Kidney tubule cell (primary cell): ENCODE measurements at regions not wholly inside any gene's neighbourhood (a gene's known extent, or its start where the extent isn't known, plus 50 kb on each side); places are given as distances from the start of the nearest gene placed in this dataset.

ENCODE experiments used
- DNase-seq: peaks from one replicate; pipeline ENCODE4 v3.0.0-alpha.2; 2018; ENCODE audit warnings: low spot score

- DNase-seq, result no peak
Measured at GRCh38 chr9:118187408-118187807, 483.2 kb downstream of the TLR4 start.

- no peak for DNase-seq
Measured at GRCh38 chr9:118189615-118190014, 485.4 kb downstream of the TLR4 start.

DNA sequence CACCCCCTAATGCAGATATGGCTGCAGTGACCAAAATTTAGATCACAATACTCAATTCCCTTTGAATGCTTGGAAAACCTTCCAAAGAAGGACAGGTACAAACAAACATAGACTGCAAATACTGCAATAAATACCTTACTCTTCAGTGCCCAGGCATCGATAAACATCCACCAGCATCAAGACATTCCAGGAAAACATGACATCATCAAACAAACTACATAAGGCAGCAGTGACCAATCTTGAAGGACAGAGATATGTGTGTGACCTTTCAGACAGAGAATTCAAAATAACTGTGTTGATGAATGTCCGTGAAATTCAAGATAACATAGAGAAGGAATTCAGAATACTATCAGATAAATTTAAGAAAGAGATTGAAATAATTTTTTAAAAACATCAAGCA is 488.6 kb downstream of the TLR4 start:
- DNase-seq, result no peak

- DNase-seq, result no peak
Measured at GRCh38 chr9:118209343-118209742, 505.1 kb downstream of the TLR4 start.

DNA sequence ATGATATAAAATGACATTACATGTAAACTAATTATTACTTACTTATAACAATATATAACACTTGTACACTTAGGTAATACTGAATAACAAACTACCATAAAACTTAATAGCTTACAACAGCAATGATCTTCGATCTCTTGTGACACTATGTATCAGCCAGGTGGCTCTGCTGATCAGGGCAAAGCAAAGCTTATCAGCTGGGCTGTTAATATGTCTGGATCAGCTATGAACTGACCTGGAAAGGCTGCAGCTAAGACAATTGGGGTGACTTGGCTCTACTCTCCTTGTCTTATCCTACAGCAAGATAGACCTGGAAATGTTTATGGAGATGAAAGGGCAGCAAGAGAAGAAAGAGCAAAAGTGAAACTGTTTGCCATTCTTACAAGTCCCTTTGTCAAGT is 511.3 kb downstream of the TLR4 start:
- no peak for DNase-seq

DNA sequence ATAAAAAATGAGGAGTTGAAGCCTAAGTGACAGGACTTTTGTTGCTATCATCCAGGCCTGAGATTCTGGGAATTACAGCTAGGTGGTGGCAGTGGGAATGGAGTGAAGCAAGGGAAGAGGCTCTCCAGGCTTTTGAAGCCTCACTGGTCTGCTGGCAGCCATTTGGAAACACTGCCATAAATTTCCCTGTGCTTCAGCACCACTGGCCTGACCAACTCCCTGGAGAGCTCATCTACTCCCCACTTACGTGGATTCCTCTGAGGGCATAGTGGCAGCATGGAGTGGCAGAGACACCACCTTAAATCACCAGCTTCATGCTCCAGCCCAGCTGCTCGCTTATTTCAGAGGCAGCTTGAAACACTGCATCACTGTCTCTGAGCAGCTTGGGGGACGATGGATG is 518.2 kb downstream of the TLR4 start:
- peak; percentile 38 for DNase-seq

DNA sequence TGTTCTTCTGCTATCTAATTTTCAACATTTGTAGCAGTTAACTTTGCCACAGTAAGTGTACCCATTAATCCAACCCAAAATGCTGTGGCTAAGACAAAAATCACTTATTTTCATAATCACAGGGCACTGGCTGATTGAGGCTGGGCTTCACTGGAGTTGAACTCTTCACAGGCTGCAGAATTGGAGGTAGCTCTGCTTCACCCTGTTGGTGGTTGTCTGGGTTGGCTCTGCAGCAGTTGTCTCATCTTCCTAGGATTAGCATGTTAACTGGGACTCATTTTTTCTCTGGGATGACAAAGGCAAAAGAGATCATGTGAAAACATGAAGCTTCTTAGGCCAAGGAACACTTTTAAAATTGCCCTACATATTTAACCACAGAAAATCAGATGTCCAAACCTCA is 518.9 kb downstream of the TLR4 start:
- no peak for DNase-seq

DNA sequence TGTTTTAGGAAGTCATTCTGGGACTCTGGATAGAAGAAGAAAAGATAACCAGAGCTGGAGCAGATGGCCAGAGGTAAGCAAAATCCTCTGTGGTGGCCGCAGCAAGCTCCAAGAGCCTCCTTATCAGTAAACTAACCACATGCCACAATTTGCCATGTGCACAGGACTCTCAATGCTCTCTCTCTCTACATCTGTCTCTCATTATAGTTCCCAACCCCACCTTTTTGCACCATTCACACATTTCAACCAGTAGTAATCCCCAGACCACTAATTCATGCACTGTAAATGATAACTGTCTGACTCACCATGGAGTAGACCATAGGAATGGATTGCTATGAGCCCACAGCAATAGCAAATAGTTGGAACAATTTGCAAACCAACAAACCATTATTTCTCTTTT is 526.1 kb downstream of the TLR4 start:
- DNase-seq, result no peak

DNA sequence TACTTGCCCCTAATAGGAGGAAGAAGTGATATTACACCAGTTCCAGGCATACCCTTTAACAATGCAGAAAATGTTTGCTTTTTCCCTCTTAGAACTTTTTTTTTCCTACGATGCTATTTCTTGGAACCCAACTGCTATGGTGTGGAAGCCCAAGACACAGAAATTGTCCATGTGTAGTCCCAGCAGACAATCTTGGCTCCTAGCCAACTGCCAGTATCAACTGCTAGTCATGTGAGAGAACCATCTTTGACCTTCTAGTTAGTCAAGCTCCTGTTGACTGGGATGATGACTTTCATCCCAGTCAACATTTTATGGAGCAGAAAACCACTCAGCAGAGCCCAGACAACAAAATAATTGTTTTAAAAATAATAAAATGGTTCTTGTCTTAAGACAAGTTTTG is 532.4 kb downstream of the TLR4 start:
- DNase-seq, result no peak

DNA sequence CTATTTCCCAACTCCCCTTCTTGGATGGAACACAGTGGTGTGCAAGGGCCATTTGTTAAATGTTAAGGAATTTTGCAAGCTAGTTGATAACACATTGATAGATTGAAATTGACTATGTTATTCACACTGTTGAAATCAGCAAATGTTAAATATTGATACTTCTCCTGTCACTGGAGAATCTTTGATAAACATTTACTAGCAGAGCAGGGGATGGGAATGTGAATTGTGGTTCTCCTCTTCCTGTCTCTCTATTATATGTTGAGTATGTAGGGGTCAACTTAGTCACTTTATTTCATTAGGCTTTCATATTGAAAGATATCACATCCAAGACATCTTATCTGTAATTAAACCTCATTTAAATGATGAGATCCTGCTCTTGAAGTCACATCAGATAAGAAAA is 533.9 kb downstream of the TLR4 start:
- DNase-seq, result no peak

DNA sequence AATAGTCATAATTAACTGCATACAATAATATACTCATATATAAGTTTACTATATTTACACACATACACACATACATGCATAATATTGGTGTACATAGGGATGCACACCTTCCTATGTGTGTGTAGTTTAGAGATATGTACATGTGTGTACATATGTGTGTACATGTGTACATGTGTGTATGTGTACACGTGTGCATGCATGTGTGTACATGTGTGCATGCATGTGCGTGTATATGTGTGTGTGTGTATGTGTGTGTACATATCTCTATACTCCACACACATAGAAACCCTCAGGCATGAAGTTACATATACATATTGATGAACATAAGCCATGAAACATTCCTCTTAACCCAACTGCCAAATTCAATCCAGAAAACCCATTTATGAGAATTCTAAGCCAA is 547.8 kb downstream of the TLR4 start:
- no peak for DNase-seq

DNA sequence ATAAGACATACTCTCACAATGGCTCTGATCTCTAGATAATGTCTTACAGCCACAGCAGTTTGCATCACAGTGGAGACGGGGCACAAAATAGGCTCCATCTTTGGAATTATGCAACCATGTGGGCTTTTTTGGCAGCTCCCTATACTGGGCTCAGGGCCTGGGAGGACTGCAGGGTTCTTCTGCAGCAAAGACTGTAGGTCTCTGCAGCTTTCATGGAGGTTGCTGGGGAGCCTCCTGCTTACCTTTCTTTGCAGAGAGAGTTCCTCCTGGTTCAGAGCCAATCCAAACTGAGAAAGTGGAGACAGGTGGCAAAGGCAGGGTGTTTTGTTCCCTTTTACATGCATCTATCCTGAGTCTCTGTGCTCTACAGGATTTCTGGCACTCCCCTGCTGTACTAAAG is 558.0 kb downstream of the TLR4 start:
- no peak for DNase-seq

DNA sequence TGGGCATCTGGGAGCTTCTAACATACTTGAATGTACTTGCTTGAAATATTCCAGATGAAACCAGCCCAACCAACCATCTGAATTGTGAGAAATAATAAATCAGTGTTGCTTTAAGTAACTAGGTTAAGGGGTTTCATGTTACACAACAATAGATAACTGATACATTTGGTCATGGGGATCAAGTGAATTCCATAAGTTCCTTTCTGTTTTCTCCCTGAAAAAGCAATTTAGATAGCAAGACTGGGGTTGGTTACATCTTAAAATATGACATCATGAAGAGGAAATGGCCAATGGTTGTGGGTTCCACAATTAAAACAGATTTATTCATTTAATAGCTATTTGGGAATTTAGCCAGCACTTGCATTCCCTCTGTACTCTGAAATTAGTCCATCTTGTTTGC is 559.7 kb downstream of the TLR4 start:
- peak; percentile 30 for DNase-seq

GRCh38 chr9:118268046-118268445 is 563.8 kb downstream of the TLR4 start:
- DNase-seq, result no peak

DNA sequence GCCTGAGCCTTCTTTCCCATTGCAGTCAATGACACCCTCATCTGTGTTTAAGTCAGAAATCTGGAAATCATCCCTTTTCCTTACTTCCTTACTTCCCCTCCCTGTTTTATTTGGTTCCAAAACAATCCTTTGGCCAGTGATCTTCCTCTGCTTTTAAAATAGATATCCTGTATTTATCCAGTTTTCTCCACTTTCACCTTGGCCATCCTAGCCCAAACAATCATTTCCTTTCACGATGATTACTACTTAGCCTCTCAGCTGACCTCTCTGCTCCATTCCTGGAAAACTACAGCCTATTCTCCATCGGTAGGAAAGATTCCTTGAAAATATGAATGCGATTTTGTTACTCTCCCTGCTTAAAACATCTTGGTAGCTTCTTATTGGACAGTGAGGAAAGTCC is 565.4 kb downstream of the TLR4 start:
- no peak for DNase-seq

GRCh38 chr9:118271331-118271730 is 567.1 kb downstream of the TLR4 start:
- DNase-seq, result no peak

- DNase-seq, result peak; percentile 5
Measured at GRCh38 chr9:118271936-118272335, 567.7 kb downstream of the TLR4 start.

- DNase-seq, result no peak
Measured at GRCh38 chr9:118273048-118273447, 568.8 kb downstream of the TLR4 start.

DNA sequence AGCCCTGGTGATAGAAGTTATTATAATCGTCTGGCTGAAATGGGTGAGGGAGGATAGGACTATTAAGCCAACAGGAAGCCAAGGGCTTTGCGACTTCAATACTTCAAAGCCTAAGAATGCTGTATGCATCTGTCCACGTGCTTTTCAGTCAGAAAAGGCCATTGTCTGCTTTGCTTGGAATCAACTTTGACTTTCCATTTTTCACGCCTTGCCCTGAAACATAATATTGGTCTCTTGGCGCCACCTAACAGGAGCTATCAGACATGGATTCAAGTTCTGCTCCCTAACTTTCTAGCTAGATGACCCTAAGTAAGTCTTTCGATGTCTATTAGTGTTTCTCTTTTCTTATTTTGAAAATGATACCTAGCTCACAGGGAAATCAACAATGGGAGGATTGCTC is 572.6 kb downstream of the TLR4 start:
- no peak for DNase-seq

GRCh38 chr9:118281772-118282171 is 577.6 kb downstream of the TLR4 start:
- no peak for DNase-seq

DNA sequence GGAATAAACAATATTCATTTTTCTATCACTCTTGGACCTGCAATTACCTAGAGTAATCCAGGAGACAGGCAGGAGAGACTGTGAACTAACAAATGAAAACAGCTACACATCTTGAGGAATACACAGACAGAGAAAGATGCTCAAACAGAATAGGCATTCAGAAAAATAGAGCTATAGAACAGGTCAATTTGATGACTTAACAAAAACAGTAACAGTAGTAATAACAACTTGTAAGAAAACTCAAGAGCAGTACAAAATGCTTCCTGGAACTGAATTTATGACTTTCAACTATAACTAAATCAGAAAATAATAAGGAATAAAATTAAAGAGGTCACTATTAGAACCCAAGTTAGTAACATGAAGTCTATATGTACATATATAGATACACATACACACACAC is 579.3 kb downstream of the TLR4 start:
- DNase-seq, result no peak

DNA sequence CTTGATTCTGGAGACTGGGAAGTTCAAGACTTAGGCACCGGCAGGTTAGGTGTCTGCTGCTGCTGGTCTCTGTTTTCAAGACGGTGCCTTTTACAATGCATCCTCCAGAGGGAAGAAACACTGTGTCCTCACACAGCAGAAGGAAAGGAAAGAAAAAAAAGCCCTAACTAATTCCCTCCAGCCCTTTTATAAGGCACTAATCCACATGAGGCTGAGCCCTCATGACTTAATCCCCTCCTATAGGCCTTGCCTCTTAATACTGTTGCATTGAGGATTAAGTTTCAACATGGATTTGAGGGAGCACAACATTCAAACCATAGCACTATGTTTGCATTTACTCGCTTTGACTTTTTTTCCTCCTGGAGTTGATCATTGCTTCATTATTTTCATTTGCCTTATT is 585.9 kb downstream of the TLR4 start:
- DNase-seq, result no peak

DNA sequence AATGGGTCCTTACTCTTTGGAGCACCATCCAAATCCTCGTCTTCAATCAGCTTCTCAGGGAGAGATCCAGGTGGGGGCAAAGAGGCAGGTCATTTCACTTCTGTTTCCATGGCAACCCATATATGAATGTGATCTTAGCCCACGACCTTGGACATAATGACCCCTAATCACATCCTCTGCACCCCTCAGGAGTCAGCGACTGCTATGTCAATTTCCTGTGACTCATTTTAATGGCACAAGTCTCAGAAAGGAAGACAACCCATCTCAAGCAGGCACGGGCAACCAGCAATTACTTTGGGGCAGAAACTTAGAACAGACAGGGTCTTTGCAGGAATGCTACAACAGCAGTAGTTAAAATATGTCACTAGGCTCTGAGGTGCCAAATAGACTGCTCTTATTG is 591.2 kb downstream of the TLR4 start:
- DNase-seq, result no peak

DNA sequence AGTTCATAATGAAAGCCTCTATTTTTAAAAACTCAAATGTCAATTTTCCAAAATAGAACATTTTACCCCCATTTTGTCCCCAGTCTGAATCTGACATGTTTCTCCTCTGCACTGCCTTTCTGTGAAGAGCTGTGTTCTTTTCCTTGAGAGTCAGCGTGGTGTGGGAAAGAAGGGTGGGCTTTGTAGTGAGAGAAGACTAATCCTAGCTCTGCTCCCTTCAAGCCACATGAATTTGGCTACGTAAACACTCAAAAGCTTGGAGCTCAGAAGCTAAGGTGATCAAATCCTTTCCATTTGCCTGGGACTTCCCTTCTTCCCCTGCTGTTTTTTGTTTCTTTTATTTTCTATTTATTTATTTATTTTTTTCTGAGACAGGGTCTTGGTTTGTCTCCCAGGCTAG is 598.5 kb downstream of the TLR4 start:
- no peak for DNase-seq

GRCh38 chr9:118303216-118303615 is 599.0 kb downstream of the TLR4 start:
- no peak for DNase-seq
